Urinary bladder (tissue), 3 donors: ENCODE measurements at regions not wholly inside any gene's neighbourhood (a gene's known extent, or its start where the extent isn't known, plus 50 kb on each side); places are given as distances from the start of the nearest gene placed in this dataset.

ENCODE experiments used
- DNase-seq: peaks from one replicate; pipeline ENCODE4 v3.0.0-alpha.2; 2015; ENCODE audit errors: extremely low spot score
- H3K27ac ChIP-seq: one replicate; pipeline ENCODE4 v1.5.1; 2013; ENCODE audit warnings: low read depth, mild to moderate bottlenecking, moderate library complexity
- H3K36me3 ChIP-seq: one replicate; pipeline ENCODE4 v1.6.1; 2013; ENCODE audit warnings: mild to moderate bottlenecking, moderate library complexity; ENCODE audit not compliant: insufficient read depth
- H3K4me1 ChIP-seq: one replicate; pipeline ENCODE4 v1.6.1; 2013; ENCODE audit warnings: mild to moderate bottlenecking, moderate library complexity; ENCODE audit not compliant: insufficient read depth
- H3K4me3 ChIP-seq: one replicate; pipeline ENCODE4 v1.5.1; 2013; ENCODE audit warnings: low read depth, low read length
- WGBS: extraction: QIAGEN DNeasy Blood & Tissue Kit; methylation state at CpG from one replicate; pipeline ENCODE4 v1.1.7; 2013; 5-methylcytosine and 5-hydroxymethylcytosine counted together
- donor health status: healthy with polysubstance abuse.
- donor health status: healthy.

DNA sequence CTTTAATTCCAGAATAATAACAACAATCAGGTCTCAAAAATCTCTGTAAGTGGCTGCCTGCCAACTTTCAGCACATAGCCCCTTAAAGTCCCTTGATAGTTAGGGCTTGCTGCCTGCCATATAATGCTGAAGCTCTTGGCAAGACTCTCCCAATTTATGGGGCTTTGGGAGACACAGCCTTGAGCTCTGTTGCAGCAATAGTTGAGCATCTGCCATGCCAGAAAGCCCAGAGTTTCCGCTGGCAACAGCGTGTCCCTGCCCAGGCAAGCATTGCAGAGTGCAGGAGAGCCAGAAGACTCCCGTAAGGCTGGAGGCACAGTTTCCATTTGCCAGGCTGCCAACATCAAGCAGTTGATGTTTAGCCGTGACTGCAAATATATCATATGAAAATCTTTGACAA is 678.5 kb upstream of the NUDT12 start:
- no peak for DNase-seq
- no peaks in the 10 kb centered on the region for H3K4me1 ChIP-seq
- no peaks in the 10 kb centered on the region for H3K36me3 ChIP-seq
- WGBS, result 66% methylated on average over 4 of the region's 4 CpGs
- no peak overlapping the region for H3K4me3 ChIP-seq
- H3K27ac ChIP-seq, result no peak overlapping the region

DNA sequence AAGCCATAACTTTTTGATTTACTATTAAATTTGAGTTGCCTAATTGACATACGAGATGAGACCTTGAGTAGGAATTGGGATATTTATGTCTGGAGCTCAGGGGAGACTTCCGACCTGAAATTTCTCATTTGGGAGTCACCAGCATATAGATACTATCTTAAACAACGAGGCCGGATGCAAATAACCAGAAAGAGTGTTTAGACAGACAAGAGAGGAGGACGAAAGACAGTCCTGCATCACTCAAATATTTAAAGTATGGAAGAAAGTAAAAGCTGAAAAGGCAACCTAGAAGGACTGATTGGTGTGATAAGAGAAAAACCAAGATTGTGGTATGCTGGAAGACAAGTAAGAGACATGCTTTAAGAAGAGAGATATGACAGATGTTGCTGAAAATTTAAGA is 675.0 kb upstream of the NUDT12 start:
- H3K36me3 ChIP-seq, result no peaks in the 10 kb centered on the region
- WGBS, result 65% methylated on average over 5 of the region's 5 CpGs

DNA sequence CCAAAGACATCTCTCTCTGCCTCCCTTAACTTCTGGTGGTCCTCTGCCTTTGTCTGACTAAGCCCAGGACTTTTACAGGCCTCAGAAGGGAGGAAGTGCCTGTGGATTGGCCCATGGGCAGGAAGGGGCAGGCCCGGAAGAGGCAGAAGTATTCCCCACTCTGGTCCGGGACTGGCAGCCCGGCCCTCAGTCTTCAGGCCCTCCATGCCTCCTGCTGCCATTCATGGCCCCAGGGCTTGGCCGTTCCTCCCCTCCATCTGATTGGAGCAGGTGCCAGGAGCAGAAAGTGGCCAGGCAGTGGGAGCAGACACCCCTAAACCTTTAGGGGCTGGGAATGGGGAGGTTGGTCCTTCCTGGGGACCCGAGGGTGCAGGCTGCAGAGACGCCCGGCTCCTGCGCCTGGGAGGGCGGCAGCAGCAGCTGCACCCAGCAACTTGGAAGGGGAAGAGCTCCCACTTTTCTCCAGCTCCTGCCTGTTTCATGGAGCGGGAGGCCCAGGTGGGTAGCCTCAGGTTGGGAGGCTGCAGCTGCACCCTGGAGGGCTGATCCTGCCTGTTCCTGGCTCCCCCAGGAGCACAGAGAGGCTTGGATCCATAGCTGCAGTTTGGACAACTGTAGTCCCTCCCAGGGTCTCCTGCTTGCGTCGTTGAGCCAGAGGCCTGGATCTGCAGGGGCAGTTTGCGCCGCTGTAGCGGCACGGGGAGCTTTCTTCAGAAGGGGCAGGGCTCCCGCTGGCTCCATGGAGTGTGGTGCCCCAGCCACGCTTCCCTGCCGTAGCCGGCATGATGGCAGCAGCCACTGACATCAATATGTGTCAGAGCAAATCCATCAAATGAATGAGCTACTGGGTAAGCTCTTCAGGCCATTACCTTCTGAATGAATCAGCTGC is 661.5 kb upstream of the NUDT12 start:
- Histone ChIP-seq H3K27ac (no peak overlapping the region), H3K4me3 (no peak overlapping the region), H3K4me1 (no peaks in the 10 kb centered on the region), H3K36me3 (no peaks in the 10 kb centered on the region)
- no peak for DNase-seq
- WGBS, result 98% methylated on average over 20 of the region's 20 CpGs

More for the DNA sequence above, 675.0 kb upstream of the NUDT12 start:
- H3K4me1 ChIP-seq, result no peaks in the 10 kb centered on the region
- DNase-seq, result no peak
- H3K4me3 ChIP-seq, result no peak overlapping the region
- no peak overlapping the region for H3K27ac ChIP-seq

DNA sequence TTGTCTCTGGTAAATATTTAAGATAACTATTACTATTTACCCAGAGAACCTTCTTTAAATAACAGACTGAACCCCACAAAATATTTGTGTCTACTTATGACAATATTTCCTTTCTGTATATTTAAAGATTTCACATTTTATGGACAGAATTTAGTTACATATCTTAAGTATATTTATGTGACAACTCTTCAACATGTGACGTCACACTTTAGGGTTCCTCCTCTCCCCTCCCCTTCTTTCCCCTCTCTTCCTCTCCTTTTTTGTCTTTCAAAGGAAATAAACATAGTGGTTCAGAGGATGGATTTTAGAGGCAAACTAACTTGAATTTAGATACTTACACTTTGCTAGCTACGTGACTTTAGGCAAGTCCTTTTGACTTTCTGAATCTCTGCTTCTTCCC is 655.6 kb upstream of the NUDT12 start:
- Histone ChIP-seq H3K36me3 (no peaks in the 10 kb centered on the region), H3K27ac (no peak overlapping the region), H3K4me1 (no peaks in the 10 kb centered on the region), H3K4me3 (no peak overlapping the region)
- 53% methylated on average over 2 of the region's 2 CpGs for WGBS
- DNase-seq, result no peak

DNA sequence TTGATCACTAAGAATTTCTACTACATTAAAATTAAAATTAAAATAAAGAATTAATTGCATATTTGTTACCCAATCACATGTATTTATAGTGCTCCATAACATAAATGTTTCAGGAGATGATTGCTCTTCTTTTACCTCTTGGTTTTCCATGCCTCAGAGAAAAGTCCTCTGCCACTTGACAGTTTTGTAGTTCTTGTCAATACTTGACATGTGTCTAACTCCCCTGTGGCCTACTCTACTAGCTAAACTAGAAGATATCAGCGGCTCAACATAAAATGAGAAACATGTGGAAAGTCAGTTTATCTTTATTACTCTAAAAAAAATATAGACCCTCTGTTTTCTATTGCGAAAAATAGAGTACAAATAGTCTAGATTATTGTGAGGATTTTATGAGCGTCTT is 650.6 kb upstream of the NUDT12 start:
- Histone ChIP-seq H3K4me3 (no peak overlapping the region), H3K36me3 (no peaks in the 10 kb centered on the region), H3K27ac (no peak overlapping the region), H3K4me1 (no peaks in the 10 kb centered on the region)
- WGBS, result 60% methylated on average over 3 of the region's 3 CpGs
- DNase-seq, result no peak

DNA sequence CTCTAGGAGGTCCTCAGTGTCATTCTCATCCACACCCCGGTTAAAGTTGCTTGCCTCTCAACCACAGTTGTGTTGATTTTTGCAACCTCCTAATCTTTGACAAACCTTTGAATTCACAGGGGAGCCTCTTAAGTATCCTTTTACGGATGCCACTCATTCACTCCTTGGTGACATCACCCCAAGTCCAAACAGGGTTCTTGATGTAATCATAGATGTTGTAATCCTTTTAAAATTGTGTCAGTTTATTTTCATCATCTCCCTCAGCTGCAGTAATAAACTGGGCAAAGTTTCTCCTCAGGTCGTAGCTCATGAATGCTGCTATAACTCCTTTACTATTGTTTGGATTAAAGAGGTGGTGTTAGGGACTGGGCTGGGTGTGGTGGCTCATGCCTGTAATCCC is 637.2 kb upstream of the NUDT12 start:
- H3K36me3 ChIP-seq, result no peaks in the 10 kb centered on the region
- 75% methylated on average over 3 of the region's 3 CpGs for WGBS
- no peak overlapping the region for H3K4me3 ChIP-seq
- H3K4me1 ChIP-seq, result no peaks in the 10 kb centered on the region
- no peak overlapping the region for H3K27ac ChIP-seq
- no peak for DNase-seq

DNA sequence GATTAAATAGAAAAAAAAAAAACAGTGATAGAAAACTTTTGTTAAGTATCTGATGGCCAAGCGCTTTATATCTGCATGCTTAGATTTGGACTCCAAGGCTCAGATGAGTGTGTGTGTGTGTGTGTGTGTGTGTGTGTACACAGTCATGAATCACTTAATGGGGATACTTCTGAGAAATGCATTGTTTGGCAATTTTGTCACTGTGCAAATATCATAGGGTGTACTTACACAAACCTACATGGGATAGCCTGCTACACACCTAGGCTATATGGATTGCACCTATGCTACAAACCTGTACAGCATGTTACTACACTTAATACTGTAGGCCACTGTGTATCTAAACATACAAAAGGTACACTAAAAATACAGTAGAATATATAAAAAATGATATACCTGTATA is 635.6 kb upstream of the NUDT12 start:
- Histone ChIP-seq H3K4me3 (no peak overlapping the region), H3K36me3 (no peaks in the 10 kb centered on the region), H3K4me1 (no peaks in the 10 kb centered on the region), H3K27ac (no peak overlapping the region)
- no peak for DNase-seq
- 100% methylated on average over 1 of the region's 1 CpG for WGBS

DNA sequence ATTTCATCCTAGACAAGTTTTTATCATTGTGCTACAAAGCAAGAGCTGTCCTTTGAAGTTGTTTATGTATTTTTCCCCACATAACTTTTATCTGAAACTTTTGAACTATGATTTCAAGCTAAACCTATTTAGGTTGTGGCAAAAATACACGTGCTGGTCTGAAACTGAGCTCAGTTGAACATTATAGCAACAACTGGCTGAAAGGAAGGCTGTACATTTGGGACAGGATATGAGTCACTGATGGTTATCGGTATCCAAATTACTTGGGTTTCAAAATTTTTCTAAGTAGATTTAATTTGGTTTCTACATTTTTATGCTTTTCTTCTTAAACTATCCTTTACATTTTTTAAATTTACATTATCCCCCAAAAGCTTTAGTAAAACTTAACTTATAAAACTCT is 627.3 kb upstream of the NUDT12 start:
- no peak overlapping the region for H3K4me3 ChIP-seq
- no peak for DNase-seq
- H3K4me1 ChIP-seq, result no peaks in the 10 kb centered on the region
- H3K27ac ChIP-seq, result no peak overlapping the region
- WGBS, result 46% methylated on average over 2 of the region's 2 CpGs
- H3K36me3 ChIP-seq, result no peaks in the 10 kb centered on the region

DNA sequence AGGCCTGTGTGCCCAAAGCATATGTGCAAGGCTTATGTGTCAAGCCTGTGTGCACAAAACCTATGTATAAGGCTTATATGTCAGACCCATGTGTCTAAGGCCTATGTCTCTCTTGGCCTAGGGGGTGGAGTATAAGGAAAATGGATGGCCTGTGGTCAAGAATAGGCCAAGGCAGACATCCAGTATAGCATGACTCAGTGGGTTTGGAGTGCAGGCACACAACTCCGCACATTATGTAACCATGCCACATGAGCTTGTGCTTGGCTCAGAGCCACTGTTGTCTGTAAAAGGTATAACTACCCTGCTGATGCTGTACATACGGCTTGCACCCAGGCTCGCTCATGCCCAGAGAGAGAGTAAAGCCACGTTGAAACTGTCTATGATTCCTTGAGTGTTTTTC is 626.4 kb upstream of the NUDT12 start:
- H3K36me3 ChIP-seq, result no peaks in the 10 kb centered on the region

DNA sequence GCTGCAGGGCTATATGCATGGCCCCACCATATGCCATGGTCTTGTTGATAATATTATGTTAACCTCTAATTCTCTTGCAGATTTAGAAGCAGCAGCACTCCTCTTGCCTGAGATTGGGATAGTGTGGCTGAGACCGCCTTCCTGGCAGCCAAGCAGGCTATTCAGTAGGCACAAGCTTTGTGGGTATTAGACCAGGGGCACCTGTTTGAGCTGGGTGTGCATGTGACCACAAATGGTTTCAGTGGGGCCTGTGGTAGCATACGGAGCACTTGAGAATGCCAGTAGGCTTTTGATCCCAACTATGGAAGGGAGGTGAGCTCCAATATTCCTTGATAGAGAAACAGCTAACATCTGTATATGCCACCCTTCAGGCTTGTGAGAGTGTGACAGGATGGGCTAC is 625.1 kb upstream of the NUDT12 start:
- Histone ChIP-seq H3K4me1 (no peaks in the 10 kb centered on the region), H3K4me3 (no peak overlapping the region), H3K36me3 (no peaks in the 10 kb centered on the region), H3K27ac (no peak overlapping the region)
- WGBS, result 96% methylated on average over 2 of the region's 2 CpGs
- DNase-seq, result no peak

More for the DNA sequence above, 626.4 kb upstream of the NUDT12 start:
- DNase-seq, result no peak
- WGBS, result 83% methylated on average over 4 of the region's 4 CpGs
- Histone ChIP-seq H3K27ac (no peak overlapping the region), H3K4me3 (no peak overlapping the region), H3K4me1 (no peaks in the 10 kb centered on the region)

DNA sequence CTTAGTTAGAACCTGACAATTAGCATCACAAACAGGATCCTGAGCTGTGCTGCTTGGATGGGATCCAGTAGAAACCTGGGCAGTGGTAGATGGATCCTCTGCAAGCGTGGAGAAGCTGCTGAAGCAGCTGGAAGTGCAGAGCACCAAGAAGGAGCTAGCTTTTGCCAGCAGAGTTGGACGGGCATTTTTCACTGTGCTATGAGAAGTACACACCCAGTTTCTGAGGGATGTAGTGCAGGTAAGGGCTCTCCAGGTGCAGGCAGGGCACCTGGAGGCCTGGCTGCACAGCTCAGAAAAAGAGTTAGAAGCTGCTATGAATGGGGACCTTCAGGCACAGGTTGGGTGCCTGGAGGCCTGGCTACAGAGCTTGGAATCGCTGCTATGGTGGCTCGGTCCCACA is 623.9 kb upstream of the NUDT12 start:
- no peak for DNase-seq
- no peaks in the 10 kb centered on the region for H3K4me1 ChIP-seq
- WGBS, result 91% methylated on average over 4 of the region's 4 CpGs
- no peaks in the 10 kb centered on the region for H3K36me3 ChIP-seq
- no peak overlapping the region for H3K4me3 ChIP-seq
- no peak overlapping the region for H3K27ac ChIP-seq

DNA sequence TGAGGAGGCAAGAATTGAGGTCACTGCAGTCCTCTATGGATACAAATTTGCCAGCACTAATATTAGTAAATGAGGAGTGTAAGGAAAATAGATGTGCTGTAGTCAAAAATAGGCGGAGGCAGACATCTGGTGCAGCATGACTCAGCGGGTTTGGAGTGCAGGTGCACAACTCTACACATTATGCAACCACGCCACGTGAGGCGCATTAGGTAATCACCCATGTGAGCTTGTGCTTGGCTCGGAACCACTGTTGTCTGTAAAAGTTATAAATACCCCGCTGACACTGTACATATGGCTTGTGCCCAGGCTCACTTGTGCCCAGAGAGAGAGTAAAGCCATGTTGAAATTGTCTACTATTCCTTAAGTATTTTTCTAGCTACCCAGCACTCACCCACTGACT is 623.5 kb upstream of the NUDT12 start:
- H3K36me3 ChIP-seq, result no peaks in the 10 kb centered on the region
- no peak overlapping the region for H3K27ac ChIP-seq
- WGBS, result 95% methylated on average over 7 of the region's 7 CpGs
- H3K4me3 ChIP-seq, result no peak overlapping the region
- DNase-seq, result no peak
- H3K4me1 ChIP-seq, result no peaks in the 10 kb centered on the region

DNA sequence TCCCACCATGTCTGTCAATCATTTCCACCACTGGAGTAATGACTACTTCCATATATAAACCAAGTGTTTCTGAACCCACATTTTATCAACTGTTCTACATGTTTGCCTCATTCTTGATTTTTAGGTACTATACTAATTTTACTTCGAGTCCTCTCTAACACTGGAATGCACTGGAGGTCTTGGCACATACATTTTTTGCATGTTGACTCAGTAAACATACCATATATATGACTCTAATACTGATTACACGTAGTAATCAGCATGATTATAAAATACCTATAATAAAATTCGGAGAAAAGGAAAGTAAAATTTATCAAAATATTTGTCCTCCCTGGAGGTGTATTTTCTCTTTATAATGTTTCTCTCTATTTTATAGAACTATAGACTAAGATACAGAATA is 621.7 kb upstream of the NUDT12 start:
- no peak overlapping the region for H3K27ac ChIP-seq
- H3K4me1 ChIP-seq, result no peaks in the 10 kb centered on the region
- H3K36me3 ChIP-seq, result no peaks in the 10 kb centered on the region
- WGBS, result 70% methylated on average over 3 of the region's 3 CpGs
- no peak for DNase-seq
- no peak overlapping the region for H3K4me3 ChIP-seq

DNA sequence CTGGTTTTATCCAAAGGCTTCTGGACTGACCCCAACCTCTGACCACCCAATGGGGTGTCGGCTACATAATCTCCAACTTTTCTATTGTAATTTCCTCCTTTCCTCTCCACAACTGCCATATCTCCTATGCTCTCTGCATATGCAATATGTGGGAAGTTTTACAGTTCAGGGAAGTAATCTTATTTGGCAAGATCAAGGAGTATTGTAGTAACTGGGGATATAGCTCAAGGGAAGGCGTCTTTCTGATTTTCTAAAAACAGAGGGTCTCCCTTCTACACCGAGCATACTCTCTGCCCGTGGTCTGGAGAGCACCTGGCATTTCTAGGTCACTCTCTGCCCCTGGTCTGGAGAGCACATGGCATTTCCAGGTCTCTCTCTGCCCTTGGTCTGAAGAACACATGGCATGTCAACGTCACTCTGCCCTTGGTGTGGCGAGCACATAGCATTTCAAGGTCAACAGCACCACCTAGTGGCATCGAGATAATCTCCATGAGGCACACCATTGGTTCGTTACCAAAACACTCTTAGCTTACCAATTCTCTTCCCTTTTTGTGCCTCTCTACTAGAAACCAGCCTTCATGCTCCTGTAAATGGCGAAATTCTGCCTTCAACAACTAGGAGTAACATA is 616.4 kb upstream of the NUDT12 start:
- Histone ChIP-seq H3K36me3 (no peaks in the 10 kb centered on the region), H3K4me3 (no peak overlapping the region), H3K4me1 (no peaks in the 10 kb centered on the region), H3K27ac (no peak overlapping the region)
- whole genome bisulfite sequencing, result 76% methylated on average over 9 of the region's 9 CpGs
- DNase-seq, result no peak
